ENCODE measurements at regions not wholly inside any gene's neighbourhood (a gene's known extent, or its start where the extent isn't known, plus 50 kb on each side); places are given as distances from the start of the nearest gene placed in this dataset.

DNA sequence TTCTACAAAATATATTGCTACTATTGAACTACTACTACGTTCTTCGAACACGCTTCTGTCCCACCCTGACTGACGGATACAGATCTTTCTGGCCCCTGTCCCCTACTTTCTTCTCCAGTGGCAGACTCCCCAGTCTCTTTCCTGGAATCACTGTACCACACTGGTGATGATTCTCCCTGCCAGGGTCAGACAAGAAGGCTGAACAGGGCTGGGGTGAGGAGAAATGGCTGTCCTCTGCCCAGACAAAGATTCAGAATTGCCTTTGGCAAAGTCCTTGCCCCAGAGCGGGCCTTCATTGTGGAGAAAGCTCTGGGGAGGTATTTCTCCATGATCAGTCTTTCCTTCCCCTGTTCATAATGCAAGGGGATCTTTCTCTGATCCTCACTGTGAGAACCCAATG, 1417.1 kb downstream of the BRD1 start:
- intact Hi-C loops (cut with micrococcal nuclease): no loop called here
- POLR2A ChIA-PET: no interaction called here
- H3K27ac ChIP-seq (ENCODE audit: low read length in 2 of 2): no peak overlapping the region
- peaks cover 0 to 7% (median 0%) of the 10 kb centered on the region in 4 experiments for H3K27me3 ChIP-seq (replicated peaks in 1 of 4; ENCODE audit: control extremely low read depth in 1 of 4, control insufficient read depth in 3 of 4, insufficient read depth in 4 of 4, low read length in 3 of 4)
- H3K27me3 Mint-ChIP-seq: peaks cover 25% of the 10 kb centered on the region
- WGBS (ENCODE audit: insufficient coverage): 96% methylated on average over 3 of the region's 5 CpGs
- H3K4me3 Mint-ChIP-seq: no peak overlapping the region
- no peak for ATAC-seq (ENCODE audit: low read depth)
- peaks cover 0 to 3% (median 0%) of the 10 kb centered on the region in 3 donors for H3K9me3 ChIP-seq (ENCODE audit: control extremely low read depth in 1 of 3, control insufficient read depth in 2 of 3, insufficient read depth in 1 of 3, low read length in 2 of 3)
- H3K36me3 ChIP-seq (replicated peaks in 1 of 2; ENCODE audit: control extremely low read depth in 1 of 2, control insufficient read depth in 1 of 2, extremely low read depth in 1 of 2, insufficient read depth in 2 of 2, low read length in 1 of 2): no peaks in the 10 kb centered on the region
- no peaks in the 10 kb centered on the region for H3K4me1 Mint-ChIP-seq
- no peak for DNase-seq
- no peak overlapping the region for H2AFZ ChIP-seq (ENCODE audit: insufficient read depth, low read depth, low read length, poor library complexity, severe bottlenecking)
- no peak overlapping the region for H3K4me3 ChIP-seq (ENCODE audit: control extremely low read depth in 1 of 5, extremely low read depth in 1 of 5, insufficient read depth in 1 of 5, low read depth in 2 of 5, low read length in 4 of 5)
- no peak for TF ChIP-seq EZH2 (IDR thresholded peaks at IDR 0.05; ENCODE audit: borderline replicate concordance, insufficient read depth, low read depth, low read length, poor library complexity, severe bottlenecking)
- TF ChIP-seq CTCF (IDR thresholded peaks at IDR 0.05): no peak
- CTCF ChIA-PET: no interaction called here
- no peak overlapping the region for H3K9ac ChIP-seq (ENCODE audit: low read length)
- H3K9me3 Mint-ChIP-seq (ENCODE audit: insufficient read depth): peaks cover 6% of the 10 kb centered on the region
- H3K27ac Mint-ChIP-seq: no peak overlapping the region
- H3K4me2 ChIP-seq (replicated peaks; ENCODE audit: low read depth, low read length, poor library complexity, severe bottlenecking): no peak overlapping the region
- no peaks in the 10 kb centered on the region for H3K4me1 ChIP-seq (ENCODE audit: control insufficient read depth in 2 of 2, insufficient read depth in 2 of 2, low read length in 2 of 2)
- H3K79me2 ChIP-seq (ENCODE audit: control insufficient read depth, insufficient read depth, low read length): no peaks in the 10 kb centered on the region
- no peaks in the 10 kb centered on the region for H4K20me1 ChIP-seq (ENCODE audit: control insufficient read depth, insufficient read depth, low read length, poor library complexity, severe bottlenecking)

GRCh38 chr22:48407256-48407955, 1420.3 kb downstream of the BRD1 start:
- Histone ChIP-seq H3K27ac (ENCODE audit: low read length in 2 of 2) (no peak overlapping the region), H3K4me3 (ENCODE audit: control extremely low read depth in 1 of 5, extremely low read depth in 1 of 5, insufficient read depth in 1 of 5, low read depth in 2 of 5, low read length in 4 of 5) (no peak overlapping the region), H3K4me2 (replicated peaks; ENCODE audit: low read depth, low read length, poor library complexity, severe bottlenecking) (no peak overlapping the region), H3K9ac (ENCODE audit: low read length) (no peak overlapping the region), H4K20me1 (ENCODE audit: control insufficient read depth, insufficient read depth, low read length, poor library complexity, severe bottlenecking) (no peaks in the 10 kb centered on the region), H3K4me1 (ENCODE audit: control insufficient read depth in 2 of 2, insufficient read depth in 2 of 2, low read length in 2 of 2) (no peaks in the 10 kb centered on the region), H3K79me2 (ENCODE audit: control insufficient read depth, insufficient read depth, low read length) (no peaks in the 10 kb centered on the region), H3K9me3 (ENCODE audit: control extremely low read depth in 1 of 3, control insufficient read depth in 2 of 3, insufficient read depth in 1 of 3, low read length in 2 of 3) (no peaks in the 10 kb centered on the region), H2AFZ (ENCODE audit: insufficient read depth, low read depth, low read length, poor library complexity, severe bottlenecking) (no peak overlapping the region), H3K36me3 (replicated peaks in 1 of 2; ENCODE audit: control extremely low read depth in 1 of 2, control insufficient read depth in 1 of 2, extremely low read depth in 1 of 2, insufficient read depth in 2 of 2, low read length in 1 of 2) (no peaks in the 10 kb centered on the region), H3K27me3 (replicated peaks in 1 of 4; ENCODE audit: control extremely low read depth in 1 of 4, control insufficient read depth in 3 of 4, insufficient read depth in 4 of 4, low read length in 3 of 4) (peaks cover 0 to 3% (median 0%) of the 10 kb centered on the region in 4 experiments)
- CTCF ChIA-PET: no interaction called here
- no peak for ATAC-seq (ENCODE audit: low read depth)
- no peak for TF ChIP-seq EZH2 (IDR thresholded peaks at IDR 0.05; ENCODE audit: borderline replicate concordance, insufficient read depth, low read depth, low read length, poor library complexity, severe bottlenecking)
- no peak for TF ChIP-seq CTCF (IDR thresholded peaks at IDR 0.05)
- intact Hi-C loops (cut with micrococcal nuclease): no loop called here
- Mint-ChIP-seq H3K9me3 (ENCODE audit: insufficient read depth) (peaks cover 6% of the 10 kb centered on the region), H3K4me1 (no peaks in the 10 kb centered on the region), H3K27ac (no peak overlapping the region), H3K4me3 (no peak overlapping the region), H3K27me3 (peaks cover 8% of the 10 kb centered on the region)
- POLR2A ChIA-PET: no interaction called here
- 87% methylated on average over 4 of the region's 8 CpGs for WGBS (ENCODE audit: insufficient coverage)
- DNase-seq: no peak
